ENCODE measurements at regions not wholly inside any gene's neighbourhood (a gene's known extent, or its start where the extent isn't known, plus 50 kb on each side); places are given as distances from the start of the nearest gene placed in this dataset.

DNA sequence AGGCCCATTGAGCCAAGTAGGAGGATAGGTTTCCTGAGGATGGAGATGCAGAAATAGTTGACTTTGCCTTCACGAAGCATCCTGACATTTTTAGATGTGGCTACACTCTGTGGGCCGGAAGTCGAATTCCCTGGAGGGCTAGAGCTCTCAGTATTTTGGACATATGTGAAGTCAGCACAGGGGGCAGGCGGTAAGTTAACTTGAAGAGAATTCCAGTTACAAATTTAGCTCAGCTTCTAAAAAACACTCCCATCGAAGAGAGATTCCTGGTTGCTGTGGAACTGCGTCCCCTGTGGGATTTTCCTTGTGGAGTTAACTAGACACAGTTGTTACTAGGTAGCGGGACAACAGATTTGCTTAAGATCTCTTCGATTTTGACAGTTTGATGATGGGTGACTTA, 161.9 kb upstream of the RGMA start:
- TF ChIP-seq, protein P1, sequence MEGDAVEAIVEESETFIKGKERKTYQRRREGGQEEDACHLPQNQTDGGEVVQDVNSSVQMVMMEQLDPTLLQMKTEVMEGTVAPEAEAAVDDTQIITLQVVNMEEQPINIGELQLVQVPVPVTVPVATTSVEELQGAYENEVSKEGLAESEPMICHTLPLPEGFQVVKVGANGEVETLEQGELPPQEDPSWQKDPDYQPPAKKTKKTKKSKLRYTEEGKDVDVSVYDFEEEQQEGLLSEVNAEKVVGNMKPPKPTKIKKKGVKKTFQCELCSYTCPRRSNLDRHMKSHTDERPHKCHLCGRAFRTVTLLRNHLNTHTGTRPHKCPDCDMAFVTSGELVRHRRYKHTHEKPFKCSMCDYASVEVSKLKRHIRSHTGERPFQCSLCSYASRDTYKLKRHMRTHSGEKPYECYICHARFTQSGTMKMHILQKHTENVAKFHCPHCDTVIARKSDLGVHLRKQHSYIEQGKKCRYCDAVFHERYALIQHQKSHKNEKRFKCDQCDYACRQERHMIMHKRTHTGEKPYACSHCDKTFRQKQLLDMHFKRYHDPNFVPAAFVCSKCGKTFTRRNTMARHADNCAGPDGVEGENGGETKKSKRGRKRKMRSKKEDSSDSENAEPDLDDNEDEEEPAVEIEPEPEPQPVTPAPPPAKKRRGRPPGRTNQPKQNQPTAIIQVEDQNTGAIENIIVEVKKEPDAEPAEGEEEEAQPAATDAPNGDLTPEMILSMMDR (IDR thresholded peaks at IDR 0.05), result no peak
- ATAC-seq (ENCODE audit: low FRiP score) (no peak), DNase-seq (ENCODE audit: low spot score) (no peak)

DNA sequence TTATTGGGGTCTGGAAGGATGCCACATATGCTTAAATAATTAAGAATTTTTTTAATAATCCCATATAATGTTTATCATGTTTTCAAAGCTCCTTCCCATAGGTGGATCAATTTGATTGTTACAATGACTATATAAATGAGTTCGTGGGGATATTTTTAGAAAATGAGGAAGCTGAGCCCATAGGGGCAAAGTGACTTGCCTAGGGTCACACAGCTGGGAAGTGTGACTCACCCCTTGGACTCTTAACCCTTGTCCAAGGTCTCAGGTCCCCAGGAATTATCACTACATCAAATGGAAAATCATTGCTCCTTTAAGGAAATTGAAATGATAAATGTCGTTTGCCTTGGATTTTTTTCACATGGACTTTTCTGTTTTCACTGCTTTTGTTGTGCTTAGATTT, 161.2 kb upstream of the RGMA start:
- DNase-seq (ENCODE audit: low spot score) (no peak), ATAC-seq (ENCODE audit: low FRiP score) (no peak)
- TF ChIP-seq, protein P1 (IDR thresholded peaks at IDR 0.05), result no peak

DNA sequence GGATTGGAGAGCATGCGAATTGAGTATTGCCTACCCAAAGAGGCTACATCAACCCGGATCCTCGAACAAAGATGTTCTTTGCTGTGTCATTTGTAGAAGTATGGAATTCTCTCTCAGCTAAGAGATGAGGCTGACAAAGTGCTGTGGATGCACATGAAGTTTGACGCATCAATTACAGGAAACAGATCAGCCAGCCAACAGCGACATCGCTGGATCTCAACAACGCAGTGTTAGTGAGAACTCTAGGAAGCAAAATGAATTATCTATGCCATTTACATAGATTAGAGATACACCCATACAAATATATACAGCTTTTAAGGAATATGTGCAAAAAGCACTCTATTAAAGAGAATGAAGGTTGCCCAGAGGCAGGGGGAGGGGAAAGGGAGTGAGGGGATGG, 160.6 kb upstream of the RGMA start:
- DNase-seq (ENCODE audit: low spot score), result no peak
- TF ChIP-seq, protein P1 (IDR thresholded peaks at IDR 0.05), result no peak
- no peak for ATAC-seq (ENCODE audit: low FRiP score)

DNA sequence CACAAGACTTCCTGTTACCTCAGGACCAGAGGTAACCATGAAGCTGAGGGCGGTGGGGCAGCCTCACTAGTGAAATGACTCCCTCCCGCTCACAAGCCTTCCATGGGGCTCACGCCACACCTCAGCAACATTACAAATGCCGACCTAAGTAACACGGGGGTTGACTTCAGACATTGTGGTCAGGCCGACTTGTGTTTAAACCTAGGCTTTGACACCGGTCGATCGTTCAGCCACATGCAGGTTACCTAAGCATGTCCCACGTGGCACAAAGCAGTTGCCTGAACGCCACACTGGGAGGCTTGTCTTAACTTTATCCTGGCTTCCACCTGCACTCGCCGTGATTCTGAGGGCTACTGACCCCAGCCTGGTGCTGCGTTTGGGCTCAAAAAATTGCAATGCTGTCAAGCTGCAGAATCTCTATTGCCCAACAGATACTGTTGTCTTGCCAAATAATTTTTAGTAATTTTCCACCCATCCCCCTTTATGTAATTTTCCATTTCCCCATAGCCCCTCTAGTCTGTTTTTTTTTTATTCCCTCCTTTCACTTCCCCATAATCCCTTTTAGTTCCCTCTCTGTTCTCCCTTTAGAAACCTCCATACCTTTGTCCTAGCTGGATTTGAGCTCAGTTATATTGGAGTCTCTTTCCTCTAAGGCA, 158.6 kb upstream of the RGMA start:
- ATAC-seq (ENCODE audit: low FRiP score) (no peak), DNase-seq (ENCODE audit: low spot score) (no peak)
- TF ChIP-seq, protein P1 (IDR thresholded peaks at IDR 0.05), result no peak

DNA sequence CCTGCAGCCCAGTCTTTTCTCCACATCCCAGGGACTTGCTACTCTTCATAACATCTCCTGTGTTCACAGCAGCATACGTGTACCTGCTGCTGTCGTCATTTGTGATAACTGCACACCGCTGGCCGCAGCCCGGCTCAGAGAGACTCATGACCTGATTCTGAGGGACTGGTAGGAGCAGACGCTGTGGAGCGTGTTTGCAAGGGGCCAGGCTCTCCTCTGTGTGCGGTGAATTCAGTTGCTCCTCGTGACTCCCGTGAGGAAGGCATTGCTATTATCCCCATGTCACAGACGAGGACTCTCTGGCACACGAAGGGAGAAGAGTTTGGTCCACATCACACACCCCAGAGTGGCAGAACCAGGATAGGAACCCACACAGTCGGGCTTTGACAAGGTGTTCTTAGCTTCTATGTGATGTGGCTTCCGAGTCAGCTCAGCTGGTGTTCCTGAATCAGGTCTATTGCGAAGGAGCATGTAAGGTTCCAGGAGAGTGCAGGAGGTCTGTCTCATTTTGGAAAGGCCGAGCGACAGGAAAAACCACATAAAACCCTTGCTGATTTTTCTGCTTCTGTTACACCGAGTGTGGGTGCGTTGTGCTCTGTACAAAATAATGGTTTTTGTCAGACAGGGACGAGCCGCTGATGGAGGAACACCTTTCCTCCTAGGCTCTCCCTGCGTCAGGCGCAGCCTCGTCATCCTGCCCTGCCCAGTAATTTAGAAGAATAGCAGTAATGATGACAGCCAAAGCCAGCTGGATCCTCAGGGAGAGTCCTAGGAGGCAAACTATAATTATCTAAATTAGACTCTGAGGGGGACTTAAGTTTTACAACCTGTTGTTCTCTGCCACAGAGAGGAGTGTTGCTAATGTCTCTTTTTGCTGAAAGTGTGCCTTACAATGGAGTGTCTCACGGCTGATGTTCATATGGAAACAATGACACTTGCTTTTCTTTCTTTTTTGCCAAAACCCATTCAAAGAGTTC, 157.5 kb upstream of the RGMA start:
- TF ChIP-seq, protein P1 (IDR thresholded peaks at IDR 0.05), result no peak
- no peak for DNase-seq (ENCODE audit: low spot score)
- ATAC-seq (ENCODE audit: low FRiP score), result no peak

DNA sequence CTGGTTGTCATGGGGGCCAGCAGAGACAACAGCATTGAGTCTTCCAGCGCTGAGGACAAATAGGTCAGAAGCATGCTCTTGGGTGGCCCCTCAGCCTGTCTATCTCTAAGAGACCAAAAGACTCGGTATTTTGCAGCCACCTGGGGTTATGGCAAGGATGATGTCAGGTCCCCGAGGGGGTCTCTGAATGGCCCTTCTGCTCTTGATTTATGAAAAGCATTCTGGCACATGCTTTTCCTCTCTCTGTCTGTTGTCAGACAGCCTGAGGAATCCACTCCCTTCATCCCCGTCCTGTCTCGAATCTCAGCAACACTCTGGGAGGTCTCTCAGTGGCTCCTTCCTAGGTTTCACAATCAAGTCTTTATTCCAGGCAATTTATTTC, 156.6 kb upstream of the RGMA start:
- TF ChIP-seq, protein P1 (IDR thresholded peaks at IDR 0.05), result no peak
- DNase-seq (ENCODE audit: low spot score), result no peak
- no peak for ATAC-seq (ENCODE audit: low FRiP score)
